ENCODE measurements at regions not wholly inside any gene's neighbourhood (a gene's known extent, or its start where the extent isn't known, plus 50 kb on each side); places are given as distances from the start of the nearest gene placed in this dataset.

GRCh38 chr2:18492721-18493120 lies 67.7 kb downstream of the RDH14 start:
- Histone ChIP-seq H3K27ac (ENCODE audit: low read length) (no peak overlapping the region), H4K20me1 (ENCODE audit: insufficient read depth, low read depth, low read length) (no peaks in the 10 kb centered on the region), H3K9me2 (replicated peaks; ENCODE audit: insufficient read depth, low read length) (no peaks in the 10 kb centered on the region), H3K9ac (ENCODE audit: low read length) (no peak overlapping the region), H3K27me3 (ENCODE audit: low read length) (no peaks in the 10 kb centered on the region), H2AFZ (ENCODE audit: low read length) (no peak overlapping the region), H3K79me2 (ENCODE audit: low read length) (no peaks in the 10 kb centered on the region), H3K4me3 (ENCODE audit: low read length) (no peak overlapping the region), H3K9me3 (ENCODE audit: low read length) (no peaks in the 10 kb centered on the region), H3K4me2 (ENCODE audit: low read depth, low read length, poor library complexity, severe bottlenecking) (no peak overlapping the region), H3K36me3 (ENCODE audit: insufficient read depth, low read length) (no peaks in the 10 kb centered on the region), H3K4me1 (ENCODE audit: low read length) (no peaks in the 10 kb centered on the region)
- no peak for DNase-seq

DNA sequence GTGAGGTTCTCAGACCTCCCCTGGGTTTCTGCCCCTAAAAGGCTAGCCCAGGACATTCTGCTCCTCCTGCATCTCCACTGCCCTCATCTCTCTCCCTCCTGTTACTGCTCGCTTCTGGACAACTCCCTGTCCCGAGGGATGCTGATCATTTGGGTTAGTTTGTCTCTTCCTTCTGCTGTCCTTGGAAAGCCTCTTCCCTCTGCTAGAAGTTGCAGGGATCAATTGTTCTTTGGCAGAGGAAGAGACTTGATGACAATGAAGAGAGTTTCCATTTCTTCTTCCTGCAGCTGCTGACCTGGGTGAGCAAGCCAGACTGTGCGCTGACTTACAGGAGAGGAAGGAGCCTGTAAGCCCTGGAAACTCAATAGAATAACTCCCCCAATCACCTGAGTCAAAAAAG lies 68.9 kb downstream of the RDH14 start:
- no peaks in the 10 kb centered on the region for H3K9me2 ChIP-seq (replicated peaks; ENCODE audit: insufficient read depth, low read length)
- no peaks in the 10 kb centered on the region for H3K27me3 ChIP-seq (ENCODE audit: low read length)
- H3K27ac ChIP-seq (ENCODE audit: low read length) = no peak overlapping the region
- H2AFZ ChIP-seq (ENCODE audit: low read length) = no peak overlapping the region
- no peaks in the 10 kb centered on the region for H4K20me1 ChIP-seq (ENCODE audit: insufficient read depth, low read depth, low read length)
- no peaks in the 10 kb centered on the region for H3K36me3 ChIP-seq (ENCODE audit: insufficient read depth, low read length)
- H3K4me3 ChIP-seq (ENCODE audit: low read length) = no peak overlapping the region
- no peaks in the 10 kb centered on the region for H3K4me1 ChIP-seq (ENCODE audit: low read length)
- H3K9me3 ChIP-seq (ENCODE audit: low read length) = no peaks in the 10 kb centered on the region
- H3K79me2 ChIP-seq (ENCODE audit: low read length) = no peaks in the 10 kb centered on the region
- DNase-seq = no peak
- H3K9ac ChIP-seq (ENCODE audit: low read length) = no peak overlapping the region
- no peak overlapping the region for H3K4me2 ChIP-seq (ENCODE audit: low read depth, low read length, poor library complexity, severe bottlenecking)

DNA sequence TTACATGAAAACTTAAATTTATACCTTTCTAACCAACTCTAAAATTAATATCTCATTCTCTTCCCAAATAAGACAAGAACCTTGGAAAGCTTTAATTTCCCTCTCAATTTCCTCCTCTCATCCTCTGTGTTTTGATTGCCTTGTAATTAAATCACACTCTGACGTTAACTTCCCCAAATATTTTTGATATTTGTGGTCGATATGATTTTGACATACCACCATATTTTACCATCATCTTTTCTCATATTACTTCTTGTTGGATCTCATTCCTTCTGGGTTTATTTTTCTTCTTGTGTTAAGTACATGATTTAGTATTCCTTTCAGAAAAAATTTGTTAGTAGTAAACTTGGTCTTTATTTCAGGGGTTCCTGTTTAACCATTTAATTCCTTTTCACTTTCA lies 69.6 kb downstream of the RDH14 start:
- Histone ChIP-seq H3K4me1 (ENCODE audit: low read length) (no peaks in the 10 kb centered on the region), H3K4me2 (ENCODE audit: low read depth, low read length, poor library complexity, severe bottlenecking) (no peak overlapping the region), H3K9ac (ENCODE audit: low read length) (no peak overlapping the region), H3K9me3 (ENCODE audit: low read length) (no peaks in the 10 kb centered on the region), H3K4me3 (ENCODE audit: low read length) (no peak overlapping the region), H3K79me2 (ENCODE audit: low read length) (no peaks in the 10 kb centered on the region), H3K36me3 (ENCODE audit: insufficient read depth, low read length) (no peaks in the 10 kb centered on the region), H3K27me3 (ENCODE audit: low read length) (no peaks in the 10 kb centered on the region), H4K20me1 (ENCODE audit: insufficient read depth, low read depth, low read length) (no peaks in the 10 kb centered on the region), H2AFZ (ENCODE audit: low read length) (no peak overlapping the region), H3K27ac (ENCODE audit: low read length) (no peak overlapping the region), H3K9me2 (replicated peaks; ENCODE audit: insufficient read depth, low read length) (no peaks in the 10 kb centered on the region)
- no peak for DNase-seq

DNA sequence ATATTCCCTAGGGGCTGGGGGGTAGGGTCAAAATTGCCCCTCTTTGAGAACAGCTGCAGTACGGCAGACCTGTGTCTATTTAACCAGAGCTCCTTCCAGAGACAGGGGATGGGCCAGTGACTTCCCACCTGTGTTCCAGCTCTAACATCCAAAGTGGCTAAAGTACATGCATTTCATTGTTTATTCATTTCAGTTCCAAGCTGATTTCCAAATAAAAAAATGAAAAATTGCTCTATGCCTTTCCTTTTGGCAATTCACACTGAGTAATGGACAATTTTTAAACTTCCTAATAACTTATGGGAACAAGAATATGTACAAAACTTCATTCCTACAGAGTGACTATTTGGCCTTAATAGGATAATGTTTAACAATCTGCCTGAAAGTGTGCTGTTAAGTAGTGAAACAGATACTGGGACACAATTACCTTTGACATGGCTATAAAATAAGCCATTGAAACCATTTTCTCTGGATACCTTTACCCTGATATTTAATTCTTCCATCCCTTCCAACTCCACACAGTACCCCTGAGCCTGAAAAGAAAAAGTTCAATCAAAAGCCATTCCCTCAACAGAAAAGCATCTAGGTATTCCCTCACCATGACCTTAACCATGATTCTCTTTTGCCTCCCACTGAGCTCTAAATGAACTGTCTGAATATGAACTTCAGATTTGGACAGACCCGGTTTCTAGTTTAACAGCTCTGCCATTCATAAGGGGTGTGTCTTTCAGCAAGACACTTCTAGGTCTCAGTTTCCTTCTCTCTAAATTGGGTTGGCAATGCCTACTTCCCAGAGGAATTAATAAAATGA lies 73.1 kb downstream of the RDH14 start:
- no peak overlapping the region for H3K4me3 ChIP-seq (ENCODE audit: low read length)
- no peak overlapping the region for H3K4me2 ChIP-seq (ENCODE audit: low read depth, low read length, poor library complexity, severe bottlenecking)
- no peaks in the 10 kb centered on the region for H3K4me1 ChIP-seq (ENCODE audit: low read length)
- no peak overlapping the region for H2AFZ ChIP-seq (ENCODE audit: low read length)
- no peaks in the 10 kb centered on the region for H3K36me3 ChIP-seq (ENCODE audit: insufficient read depth, low read length)
- no peak overlapping the region for H3K27ac ChIP-seq (ENCODE audit: low read length)
- H3K9me2 ChIP-seq (replicated peaks; ENCODE audit: insufficient read depth, low read length) = no peaks in the 10 kb centered on the region
- H3K27me3 ChIP-seq (ENCODE audit: low read length) = no peaks in the 10 kb centered on the region
- H3K79me2 ChIP-seq (ENCODE audit: low read length) = no peaks in the 10 kb centered on the region
- H3K9me3 ChIP-seq (ENCODE audit: low read length) = no peaks in the 10 kb centered on the region
- H3K9ac ChIP-seq (ENCODE audit: low read length) = no peak overlapping the region
- DNase-seq = no peak
- H4K20me1 ChIP-seq (ENCODE audit: insufficient read depth, low read depth, low read length) = no peaks in the 10 kb centered on the region

DNA sequence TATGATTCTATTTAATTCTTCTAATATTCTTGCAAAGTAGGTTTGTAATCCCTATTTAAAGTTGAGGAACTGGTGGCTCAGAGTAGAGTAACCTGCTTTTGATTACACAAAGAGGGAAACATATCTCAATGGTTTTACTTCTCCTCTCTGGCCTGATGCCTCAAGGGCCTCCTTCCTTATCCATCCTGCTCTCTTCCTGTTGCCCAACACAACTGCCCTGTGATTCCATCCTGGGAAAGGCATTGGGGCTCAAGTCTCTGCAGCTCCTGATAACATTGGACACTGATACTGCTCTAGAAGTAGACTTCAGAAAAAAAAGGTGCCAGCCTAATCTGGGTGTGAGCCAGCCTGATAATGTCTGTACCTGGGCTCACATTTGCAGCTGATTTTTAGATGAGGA lies 75.8 kb downstream of the RDH14 start:
- no peak overlapping the region for H3K4me3 ChIP-seq (ENCODE audit: low read length)
- no peaks in the 10 kb centered on the region for H3K27me3 ChIP-seq (ENCODE audit: low read length)
- H2AFZ ChIP-seq (ENCODE audit: low read length) = no peak overlapping the region
- no peak overlapping the region for H3K27ac ChIP-seq (ENCODE audit: low read length)
- H3K4me1 ChIP-seq (ENCODE audit: low read length) = no peaks in the 10 kb centered on the region
- no peak overlapping the region for H3K4me2 ChIP-seq (ENCODE audit: low read depth, low read length, poor library complexity, severe bottlenecking)
- H3K9ac ChIP-seq (ENCODE audit: low read length) = no peak overlapping the region
- H3K9me2 ChIP-seq (replicated peaks; ENCODE audit: insufficient read depth, low read length) = no peaks in the 10 kb centered on the region
- no peaks in the 10 kb centered on the region for H3K79me2 ChIP-seq (ENCODE audit: low read length)
- DNase-seq = no peak
- H3K36me3 ChIP-seq (ENCODE audit: insufficient read depth, low read length) = no peaks in the 10 kb centered on the region
- H4K20me1 ChIP-seq (ENCODE audit: insufficient read depth, low read depth, low read length) = no peaks in the 10 kb centered on the region
- H3K9me3 ChIP-seq (ENCODE audit: low read length) = no peaks in the 10 kb centered on the region

DNA sequence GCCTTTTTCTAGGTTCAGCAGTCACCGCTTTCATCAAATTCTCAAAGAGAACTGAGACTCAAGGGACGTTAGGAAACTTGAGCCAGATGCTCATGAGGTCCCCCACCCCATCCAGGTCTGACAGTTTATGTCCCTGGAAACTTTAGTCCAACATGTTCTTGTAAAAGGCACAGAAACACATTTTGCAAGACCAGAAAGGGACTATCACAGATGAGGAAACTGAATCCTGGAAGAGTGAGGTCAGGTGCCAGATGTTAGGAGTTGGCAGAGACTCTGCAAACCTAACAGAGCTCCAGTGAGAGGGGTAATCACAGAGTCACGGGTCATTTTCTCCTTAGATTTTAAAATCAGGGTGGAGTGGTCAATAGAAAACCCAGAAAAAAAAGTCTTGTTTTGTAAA lies 76.6 kb downstream of the RDH14 start:
- Histone ChIP-seq H3K9ac (ENCODE audit: low read length) (no peak overlapping the region), H3K79me2 (ENCODE audit: low read length) (no peaks in the 10 kb centered on the region), H3K9me2 (replicated peaks; ENCODE audit: insufficient read depth, low read length) (no peaks in the 10 kb centered on the region), H3K4me3 (ENCODE audit: low read length) (no peak overlapping the region), H4K20me1 (ENCODE audit: insufficient read depth, low read depth, low read length) (no peaks in the 10 kb centered on the region), H3K27ac (ENCODE audit: low read length) (no peak overlapping the region), H3K9me3 (ENCODE audit: low read length) (no peaks in the 10 kb centered on the region), H3K27me3 (ENCODE audit: low read length) (no peaks in the 10 kb centered on the region), H2AFZ (ENCODE audit: low read length) (no peak overlapping the region), H3K36me3 (ENCODE audit: insufficient read depth, low read length) (no peaks in the 10 kb centered on the region), H3K4me2 (ENCODE audit: low read depth, low read length, poor library complexity, severe bottlenecking) (no peak overlapping the region), H3K4me1 (ENCODE audit: low read length) (no peaks in the 10 kb centered on the region)
- no peak for DNase-seq

DNA sequence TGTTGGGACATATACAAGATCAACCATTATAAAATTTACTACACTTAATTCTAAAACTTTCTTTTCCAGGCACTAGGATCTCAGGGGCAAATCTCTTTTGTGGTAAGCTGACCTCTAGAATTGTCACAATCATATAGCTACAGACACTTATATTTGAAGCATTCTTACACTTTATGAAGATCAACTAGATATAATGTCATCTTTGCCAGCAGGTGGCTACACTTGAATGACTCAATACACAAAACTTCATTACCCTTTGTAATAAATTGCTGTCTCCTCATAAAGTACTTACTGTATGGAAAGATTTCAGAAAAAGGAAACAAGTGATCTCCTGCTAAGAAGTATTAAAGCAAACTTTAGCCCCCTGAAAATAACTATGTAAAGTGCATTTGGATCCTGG lies 77.8 kb downstream of the RDH14 start:
- no peak for DNase-seq
- no peak overlapping the region for H3K4me3 ChIP-seq (ENCODE audit: low read length)
- no peaks in the 10 kb centered on the region for H3K9me3 ChIP-seq (ENCODE audit: low read length)
- no peaks in the 10 kb centered on the region for H4K20me1 ChIP-seq (ENCODE audit: insufficient read depth, low read depth, low read length)
- H3K27ac ChIP-seq (ENCODE audit: low read length) = no peak overlapping the region
- no peaks in the 10 kb centered on the region for H3K27me3 ChIP-seq (ENCODE audit: low read length)
- no peak overlapping the region for H3K4me2 ChIP-seq (ENCODE audit: low read depth, low read length, poor library complexity, severe bottlenecking)
- H3K36me3 ChIP-seq (ENCODE audit: insufficient read depth, low read length) = no peaks in the 10 kb centered on the region
- H3K9me2 ChIP-seq (replicated peaks; ENCODE audit: insufficient read depth, low read length) = no peaks in the 10 kb centered on the region
- H3K79me2 ChIP-seq (ENCODE audit: low read length) = no peaks in the 10 kb centered on the region
- H2AFZ ChIP-seq (ENCODE audit: low read length) = no peak overlapping the region
- H3K4me1 ChIP-seq (ENCODE audit: low read length) = no peaks in the 10 kb centered on the region
- H3K9ac ChIP-seq (ENCODE audit: low read length) = no peak overlapping the region

- H3K9ac ChIP-seq (ENCODE audit: low read length) = no peak overlapping the region
- no peaks in the 10 kb centered on the region for H3K9me2 ChIP-seq (replicated peaks; ENCODE audit: insufficient read depth, low read length)
- no peak overlapping the region for H3K27ac ChIP-seq (ENCODE audit: low read length)
- H3K4me3 ChIP-seq (ENCODE audit: low read length) = no peak overlapping the region
- H3K27me3 ChIP-seq (ENCODE audit: low read length) = no peaks in the 10 kb centered on the region
- no peaks in the 10 kb centered on the region for H3K9me3 ChIP-seq (ENCODE audit: low read length)
- no peak for DNase-seq
- H3K4me2 ChIP-seq (ENCODE audit: low read depth, low read length, poor library complexity, severe bottlenecking) = no peak overlapping the region
- H4K20me1 ChIP-seq (ENCODE audit: insufficient read depth, low read depth, low read length) = no peaks in the 10 kb centered on the region
- no peak overlapping the region for H2AFZ ChIP-seq (ENCODE audit: low read length)
- H3K4me1 ChIP-seq (ENCODE audit: low read length) = no peaks in the 10 kb centered on the region
- no peaks in the 10 kb centered on the region for H3K79me2 ChIP-seq (ENCODE audit: low read length)
- no peaks in the 10 kb centered on the region for H3K36me3 ChIP-seq (ENCODE audit: insufficient read depth, low read length)
Measured at GRCh38 chr2:18479947-18480369, 80.5 kb downstream of the RDH14 start.
